GM21526 (cell line): ENCODE measurements at regions not wholly inside any gene's neighbourhood (a gene's known extent, or its start where the extent isn't known, plus 50 kb on each side); places are given as distances from the start of the nearest gene placed in this dataset.
"Not testable (repeated sequence)": the region's sequence is repeated elsewhere in the genome, so short reads cannot be mapped to it uniquely, and the experiment has no call there.

Experiments used
- ATAC-seq: cut with Tn5 transposase; IDR thresholded peaks from one replicate; pipeline ENCODE4 v1.9.1; 2021; ENCODE audit warnings: moderate library complexity; ENCODE audit not compliant: unreplicated experiment, low FRiP score

GRCh38 chr21:35397781-35398180 is 348.7 kb upstream of the RUNX1 start:
- ATAC-seq = no peak

- no peak for ATAC-seq
These were observed 347.6 kb upstream of the RUNX1 start for GRCh38 chr21:35396655-35397054.

GRCh38 chr21:35395728-35396127 is 346.6 kb upstream of the RUNX1 start:
- ATAC-seq = no peak

- ATAC-seq = no peak
These were observed 345.7 kb upstream of the RUNX1 start for GRCh38 chr21:35394634-35395369.

- no peak for ATAC-seq
These were observed 344.9 kb upstream of the RUNX1 start for GRCh38 chr21:35394049-35394448.

- ATAC-seq = no peak
These were observed 341.1 kb upstream of the RUNX1 start for GRCh38 chr21:35390013-35390776.

GRCh38 chr21:35386491-35387079 is 337.5 kb upstream of the RUNX1 start:
- ATAC-seq = no peak

- no peak for ATAC-seq
These were observed 335.3 kb upstream of the RUNX1 start for GRCh38 chr21:35384375-35384774.

GRCh38 chr21:35382696-35383095 is 333.6 kb upstream of the RUNX1 start:
- ATAC-seq = no peak

GRCh38 chr21:35381743-35382310 is 332.7 kb upstream of the RUNX1 start:
- ATAC-seq = no peak

GRCh38 chr21:35380304-35380703 is 331.2 kb upstream of the RUNX1 start:
- ATAC-seq = not testable (repeated sequence)

- no peak for ATAC-seq
These were observed 329.8 kb upstream of the RUNX1 start for GRCh38 chr21:35378881-35379280.

- no peak for ATAC-seq
These were observed 328.5 kb upstream of the RUNX1 start for GRCh38 chr21:35377505-35378090.

- no peak for ATAC-seq
These were observed 327.5 kb upstream of the RUNX1 start for GRCh38 chr21:35376406-35377135.

GRCh38 chr21:35375115-35375514 is 326.0 kb upstream of the RUNX1 start:
- ATAC-seq = no peak

- no peak for ATAC-seq
These were observed 324.9 kb upstream of the RUNX1 start for GRCh38 chr21:35373998-35374397.

- ATAC-seq = no peak
These were observed 323.1 kb upstream of the RUNX1 start for GRCh38 chr21:35372201-35372600.

GRCh38 chr21:35370671-35371070 is 321.6 kb upstream of the RUNX1 start:
- ATAC-seq = no peak

GRCh38 chr21:35370071-35370470 is 321.0 kb upstream of the RUNX1 start:
- no peak for ATAC-seq

- ATAC-seq = no peak
These were observed 319.2 kb upstream of the RUNX1 start for GRCh38 chr21:35368326-35368725.
